Endothelial cell of umbilical vein (primary cell): ENCODE measurements at regions not wholly inside any gene's neighbourhood (a gene's known extent, or its start where the extent isn't known, plus 50 kb on each side); places are given as distances from the start of the nearest gene placed in this dataset.

Experiments
- BruUV-seq: library from RNA; stranded (reverse); fragments of 400-500 nt; replicated peaks from 2 replicates; lab custom pipeline; 2021; lab: Mats Ljungman, UMichigan
- CTCF ChIA-PET: fragments of 300-600, 350-600 bp; sonication (Branson Sonifier 250); formaldehyde crosslinking; loops from one replicate; lab custom pipeline; 2021; ENCODE audit warnings: antibody characterized with exemption, inconsistent platforms; lab: Charles Lee
- POLR2A ChIA-PET: fragments of 300-600, 350-600 bp; sonication (Branson Sonifier 250); formaldehyde crosslinking; loops from one replicate; lab custom pipeline; 2021; ENCODE audit warnings: antibody characterized with exemption, inconsistent platforms; lab: Charles Lee
- DNase-seq: peaks from one replicate; pipeline ENCODE4 v3.0.0-alpha.2; 2011; ENCODE audit warnings: low read depth, low spot score
- FAIRE-seq: peaks from 2 replicates; lab custom pipeline; 2011; peaks lifted over from hg19 to GRCh38; lab: Jason Lieb, UNC
- H2AFZ ChIP-seq: 2 replicates; pipeline ENCODE4 v1.6.0; 2012; ENCODE audit warnings: low read depth, low read length, control low read depth, inconsistent platforms
- H3K27ac ChIP-seq: 2 replicates; pipeline ENCODE4 v1.5.1; 2011; ENCODE audit warnings: low read depth, mild to moderate bottlenecking, control low read depth, low read length, moderate library complexity; ENCODE audit not compliant: insufficient read depth
- H3K27me3 ChIP-seq, 2 experiments: 2 replicates each; pipeline versions ENCODE4 v1.6.0 to v1.6.1; 2011; ENCODE audit warnings: low read length in 2 of 2, mixed read lengths in 1 of 2; ENCODE audit not compliant: control insufficient read depth in 2 of 2, insufficient read depth in 2 of 2
- H3K36me3 ChIP-seq, 2 experiments: 2 replicates in 1 of 2; 3 replicates in 1 of 2; pipeline ENCODE4 v1.5.1; 2011; ENCODE audit warnings: low read length in 2 of 2, mild to moderate bottlenecking in 1 of 2, moderate library complexity in 1 of 2; ENCODE audit not compliant: control insufficient read depth in 2 of 2, insufficient read depth in 2 of 2; ENCODE audit errors: extremely low read depth in 1 of 2
- H3K4me1 ChIP-seq: 3 replicates; pipeline ENCODE4 v1.5.1; 2011; ENCODE audit warnings: mild to moderate bottlenecking, low read length; ENCODE audit not compliant: control insufficient read depth, insufficient read depth; ENCODE audit errors: extremely low read depth
- H3K4me2 ChIP-seq: 2 replicates; pipeline ENCODE4 v1.6.1; 2011; ENCODE audit warnings: low read length, control low read depth, mixed read lengths; ENCODE audit not compliant: insufficient read depth
- H3K4me3 ChIP-seq, 3 experiments: fragments of 200-600 bp in 1 of 3; sonication (generic), shearing (Covaris generic) in 1 of 3; replicated peaks in 1 of 3; 2 replicates each; pipeline ENCODE4 v1.5.1; 2011 to 2016; ENCODE audit warnings: control low read depth in 3 of 3, low read length in 3 of 3, mild to moderate bottlenecking in 2 of 3, inconsistent platforms in 1 of 3, low read depth in 1 of 3, moderate library complexity in 1 of 3; ENCODE audit not compliant: insufficient read depth in 1 of 3
- H3K79me2 ChIP-seq: 2 replicates; pipeline ENCODE4 v1.6.0; 2012; ENCODE audit warnings: low read length, inconsistent platforms; ENCODE audit not compliant: control insufficient read depth, insufficient read depth
- H3K9ac ChIP-seq: replicated peaks from 2 replicates; pipeline ENCODE3; 2011; ENCODE audit warnings: low read length, control low read depth; ENCODE audit not compliant: insufficient read depth; ENCODE audit errors: extremely low read depth
- H3K9me1 ChIP-seq: replicated peaks from 3 replicates; pipeline ENCODE4 v1.6.0; 2011; ENCODE audit warnings: mild to moderate bottlenecking, low read length; ENCODE audit not compliant: control insufficient read depth, insufficient read depth; ENCODE audit errors: extremely low read depth
- H3K9me3 ChIP-seq: replicated peaks from 2 replicates; pipeline ENCODE4 v1.5.1; 2012; ENCODE audit warnings: low read length, inconsistent platforms; ENCODE audit not compliant: control insufficient read depth, insufficient read depth
- H4K20me1 ChIP-seq: replicated peaks from 2 replicates; pipeline ENCODE3; 2011; ENCODE audit warnings: mild to moderate bottlenecking, low read length; ENCODE audit not compliant: control insufficient read depth, insufficient read depth; ENCODE audit errors: extremely low read depth
- CTCF ChIP-seq, 2 donors: IDR thresholded peaks; 1 replicate in 1 of 2; 2 replicates in 1 of 2; pipeline ENCODE4 v1.5.1; 2011; ENCODE audit warnings: low read length in 2 of 2, mild to moderate bottlenecking in 2 of 2, moderate library complexity in 2 of 2, control low read depth in 1 of 2, inconsistent platforms in 1 of 2, low read depth in 1 of 2; ENCODE audit not compliant: insufficient read depth in 1 of 2; ENCODE audit errors: extremely low read depth in 1 of 2
- EZH2 ChIP-seq: IDR thresholded peaks from 2 replicates; pipeline ENCODE4 v1.6.1; 2012; ENCODE audit warnings: borderline replicate concordance, low read depth, mild to moderate bottlenecking, moderate library complexity, low read length, inconsistent platforms; ENCODE audit not compliant: severe bottlenecking
- FOS ChIP-seq: IDR thresholded peaks from 2 replicates; pipeline ENCODE4 v1.6.1; 2011; ENCODE audit warnings: mild to moderate bottlenecking, low read length, moderate library complexity, borderline replicate concordance; ENCODE audit not compliant: insufficient read depth
- GATA2 ChIP-seq: IDR thresholded peaks from 2 replicates; pipeline ENCODE4 v1.7.0; 2011; ENCODE audit warnings: low read depth, mild to moderate bottlenecking, moderate library complexity, mixed read lengths, low read length; ENCODE audit not compliant: insufficient read length, insufficient read depth
- JUN ChIP-seq: IDR thresholded peaks from 2 replicates; pipeline ENCODE4 v1.6.1; 2011; ENCODE audit warnings: borderline replicate concordance, low read depth; ENCODE audit not compliant: insufficient read length, insufficient read depth
- MAX ChIP-seq: IDR thresholded peaks from 2 replicates; pipeline ENCODE4 v1.6.1; 2011; ENCODE audit not compliant: insufficient read depth, insufficient read length
- MYC ChIP-seq: IDR thresholded peaks from one replicate; pipeline ENCODE4 v1.6.1; 2011; ENCODE audit warnings: mild to moderate bottlenecking, low read depth, low read length
- POLR2A ChIP-seq: IDR thresholded peaks from 2 replicates; pipeline ENCODE4 v1.6.1; 2012; ENCODE audit warnings: low read depth, mild to moderate bottlenecking, control low read depth, low read length
- POLR2AphosphoS5 ChIP-seq: IDR thresholded peaks from 2 replicates; pipeline ENCODE4 v1.6.1; 2012; ENCODE audit warnings: low read depth, mild to moderate bottlenecking, control low read depth, low read length, moderate library complexity; ENCODE audit not compliant: insufficient read depth
- dilution Hi-C: fragments of 300-500 bp; cut with MboI; formaldehyde crosslinking; loops from one replicate; pipeline ENCODE4 v1.15.0; 2019; ENCODE audit warnings: low sequenced_read_pairs; ENCODE audit not compliant: extremely low pct_ligation_motif_present
- intact Hi-C: fragments of 100-400 bp; cut with micrococcal nuclease; formaldehyde crosslinking; loops from one replicate; pipeline ENCODE4 v1.10.0; 2022

DNA sequence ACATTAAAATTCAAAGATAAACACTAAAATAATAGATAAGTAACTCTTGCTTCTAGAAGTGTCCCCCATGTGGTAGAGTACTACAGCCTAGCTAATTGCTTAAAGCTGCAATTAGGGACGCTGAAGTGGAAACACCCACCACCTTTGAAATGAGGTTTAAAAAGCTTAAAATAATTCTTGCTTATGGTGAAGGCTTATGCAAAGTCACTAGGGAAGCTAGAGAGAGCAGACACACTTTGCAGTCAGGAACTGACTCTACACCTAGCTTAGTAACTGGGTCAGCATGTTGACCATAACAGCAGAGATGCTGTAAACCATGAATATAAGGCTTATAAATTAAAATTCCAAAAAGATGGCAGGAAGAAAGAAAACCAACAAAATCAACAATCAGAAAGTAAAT lies 65.4 kb upstream of the DSG1 start:
- Histone ChIP-seq H3K36me3 (no peaks in the 10 kb centered on the region), H3K27ac (no peak overlapping the region), H3K27me3 (peaks cover 0 to under 1% of the 10 kb centered on the region in 2 experiments), H4K20me1 (no peaks in the 10 kb centered on the region), H3K9ac (no peak overlapping the region), H3K9me1 (no peaks in the 10 kb centered on the region), H3K4me2 (no peak overlapping the region), H2AFZ (no peak overlapping the region), H3K4me3 (no peak overlapping the region), H3K79me2 (no peaks in the 10 kb centered on the region), H3K9me3 (no peaks in the 10 kb centered on the region), H3K4me1 (no peaks in the 10 kb centered on the region)
- ChIA-PET POLR2A (no interaction called here), CTCF (no interaction called here)
- dilution Hi-C loops, result no loop called here
- TF ChIP-seq MAX (no peak), EZH2 (no peak), MYC (no peak), GATA2 (no peak), CTCF (IDR thresholded peaks at IDR 0.05; ENCODE audit: extremely low read depth in 1 of 2, insufficient read depth in 1 of 2, low read depth in 1 of 2, low read length in 2 of 2) (no peak), FOS (no peak), POLR2AphosphoS5 (no peak), JUN (no peak), POLR2A (no peak)
- intact Hi-C loops, result no loop called here
- BruUV-seq, result no TSS peak
- DNase-seq (no peak), FAIRE-seq (no peak)
